GM18907 (cell line): ENCODE measurements at regions not wholly inside any gene's neighbourhood (a gene's known extent, or its start where the extent isn't known, plus 50 kb on each side); places are given as distances from the start of the nearest gene placed in this dataset.
"Not testable (repeated sequence)": the region's sequence is repeated elsewhere in the genome, so short reads cannot be mapped to it uniquely, and the experiment has no call there.

ENCODE experiments used
- ATAC-seq: cut with Tn5 transposase; IDR thresholded peaks from one replicate; pipeline ENCODE4 v1.9.1; 2021; ENCODE audit warnings: mild to moderate bottlenecking, moderate library complexity; ENCODE audit not compliant: unreplicated experiment

- ATAC-seq = no peak
Measured at GRCh38 chr4:159780196-159780922, 677.5 kb downstream of the RAPGEF2 start.

GRCh38 chr4:159787901-159788300, 685.0 kb downstream of the RAPGEF2 start:
- no peak for ATAC-seq

GRCh38 chr4:159791334-159791733, 688.5 kb downstream of the RAPGEF2 start:
- ATAC-seq = no peak

GRCh38 chr4:159804592-159804991, 701.7 kb downstream of the RAPGEF2 start:
- not testable (repeated sequence) for ATAC-seq

GRCh38 chr4:159823743-159824142, 720.9 kb downstream of the RAPGEF2 start:
- ATAC-seq = no peak

- no peak for ATAC-seq
Measured at GRCh38 chr4:159828687-159829086, 725.8 kb downstream of the RAPGEF2 start.

- no peak for ATAC-seq
Measured at GRCh38 chr4:159829184-159829583, 726.3 kb downstream of the RAPGEF2 start.

GRCh38 chr4:159837071-159837470, 734.2 kb downstream of the RAPGEF2 start:
- no peak for ATAC-seq

GRCh38 chr4:159855731-159856130, 752.9 kb downstream of the RAPGEF2 start:
- no peak for ATAC-seq

- ATAC-seq = no peak
Measured at GRCh38 chr4:159856451-159856850, 753.6 kb downstream of the RAPGEF2 start.

- ATAC-seq = no peak
Measured at GRCh38 chr4:159859656-159860148, 756.8 kb downstream of the RAPGEF2 start.

- no peak for ATAC-seq
Measured at GRCh38 chr4:159860945-159861344, 758.1 kb downstream of the RAPGEF2 start.

GRCh38 chr4:159864337-159864736, 761.5 kb downstream of the RAPGEF2 start:
- no peak for ATAC-seq

- ATAC-seq = no peak
Measured at GRCh38 chr4:159867673-159868072, 764.8 kb downstream of the RAPGEF2 start.

- ATAC-seq = not testable (repeated sequence)
Measured at GRCh38 chr4:159868936-159869335, 766.1 kb downstream of the RAPGEF2 start.

GRCh38 chr4:159871141-159871540, 768.3 kb downstream of the RAPGEF2 start:
- no peak for ATAC-seq

- no peak for ATAC-seq
Measured at GRCh38 chr4:159881158-159881557, 778.3 kb downstream of the RAPGEF2 start.

- no peak for ATAC-seq
Measured at GRCh38 chr4:159884989-159885388, 782.1 kb downstream of the RAPGEF2 start.

GRCh38 chr4:159899596-159899995, 796.7 kb downstream of the RAPGEF2 start:
- ATAC-seq = no peak

- no peak for ATAC-seq
Measured at GRCh38 chr4:159900562-159900961, 797.7 kb downstream of the RAPGEF2 start.

GRCh38 chr4:159902648-159903047, 799.8 kb downstream of the RAPGEF2 start:
- no peak for ATAC-seq

GRCh38 chr4:159904906-159905305, 802.0 kb downstream of the RAPGEF2 start:
- ATAC-seq = no peak

- no peak for ATAC-seq
Measured at GRCh38 chr4:159906051-159906450, 803.2 kb downstream of the RAPGEF2 start.
